Transverse colon (tissue), 4 donors: ENCODE measurements at regions not wholly inside any gene's neighbourhood (a gene's known extent, or its start where the extent isn't known, plus 50 kb on each side); places are given as distances from the start of the nearest gene placed in this dataset.

Experiments used
- DNase-seq: peaks from one replicate; pipeline ENCODE4 v3.0.0-alpha.2; 2019
- H3K27ac ChIP-seq, 4 donors: fragments of 200-600 bp; sonication (generic); 2 replicates each; pipeline ENCODE4 v1.5.1; 2016 to 2018; ENCODE audit warnings: inconsistent platforms in 4 of 4
- H3K27me3 ChIP-seq: fragments of 200-600 bp; sonication (generic); 2 replicates; pipeline ENCODE4 v1.5.1; 2017; ENCODE audit warnings: inconsistent platforms
- H3K36me3 ChIP-seq, 4 donors: fragments of 200-600 bp; sonication (generic); 2 replicates each; pipeline ENCODE4 v1.5.1; 2017 to 2019; ENCODE audit warnings: inconsistent platforms in 4 of 4
- H3K4me1 ChIP-seq, 4 donors: fragments of 200-600 bp; sonication (generic); 2 replicates each; pipeline ENCODE4 v1.5.1; 2017 to 2020; ENCODE audit warnings: inconsistent platforms in 4 of 4
- H3K4me3 ChIP-seq, 4 donors: fragments of 200-600 bp; sonication (generic); 1 replicate in 1 of 4; 2 replicates in 3 of 4; pipeline versions ENCODE4 v1.5.1 to v1.6.1; 2017 to 2019; ENCODE audit warnings: inconsistent platforms in 4 of 4
- H3K9me3 ChIP-seq, 2 donors: fragments of 200-600 bp; sonication (generic); 2 replicates each; pipeline ENCODE4 v1.5.1; 2017 to 2019; ENCODE audit warnings: inconsistent platforms in 2 of 2
- CTCF ChIP-seq, 5 experiments: fragments of 200-600 bp in 3 of 5; fragments of 450-650 bp in 2 of 5; sonication (generic) in 3 of 5; IDR thresholded peaks; 1 replicate in 2 of 5; 2 replicates in 3 of 5; pipeline ENCODE4 v1.5.1; 2016 to 2017; ENCODE audit warnings: antibody characterized with exemption in 5 of 5, inconsistent platforms in 3 of 5, mild to moderate bottlenecking in 2 of 5, moderate library complexity in 1 of 5
- EP300 ChIP-seq: sonication (generic); formaldehyde crosslinking; IDR thresholded peaks from one replicate; pipeline ENCODE4 v1.6.1; 2017; ENCODE audit warnings: antibody characterized with exemption, low read depth
- POLR2A ChIP-seq: fragments of 450-650 bp; IDR thresholded peaks from one replicate; pipeline ENCODE4 v1.6.1; 2016; ENCODE audit warnings: antibody characterized with exemption, mild to moderate bottlenecking, moderate library complexity
- POLR2AphosphoS5 ChIP-seq, 3 donors: sonication (generic); formaldehyde crosslinking; IDR thresholded peaks; one replicate each; pipeline ENCODE4 v1.6.1; 2016; ENCODE audit warnings: antibody characterized with exemption in 3 of 3
- WGBS, 2 donors: methylation state at CpG; one replicate each; pipeline ENCODE4 v1.1.5; 2018; ENCODE audit warnings: low coverage in 1 of 2; 5-methylcytosine and 5-hydroxymethylcytosine counted together
- in situ Hi-C, 4 donors: fragments of 200-750 bp; cut with MboI; loops; one replicate each; pipeline versions ENCODE4 v1.15.0 to v1.15.1; 2017; ENCODE audit warnings: low sequenced_read_pairs in 3 of 4, low pct_ligation_motif_present in 1 of 4, low pct_unique_long_range_greater_than_20kb in 1 of 4
- intact Hi-C: fragments of 100-400 bp; cut with DNase I; formaldehyde crosslinking; loops from one replicate; pipeline ENCODE4 v1.15.1; 2023; ENCODE audit warnings: low total_unique reads

GRCh38 chr18:58813105-58813504 lies 51.6 kb upstream of the ZNF532 start:
- intact Hi-C loops = no loop called here

GRCh38 chr18:58813561-58814225 lies 51.0 kb upstream of the ZNF532 start:
- intact Hi-C loops (no loop called here), in situ Hi-C loops (no loop called here)
- no peak overlapping the region for H3K4me3 ChIP-seq
- TF ChIP-seq CTCF (IDR thresholded peaks at IDR 0.05) (no peak), POLR2AphosphoS5 (IDR thresholded peaks at IDR 0.05) (no peak), EP300 (no peak), POLR2A (no peak)
- no peaks in the 10 kb centered on the region for H3K36me3 ChIP-seq
- H3K27me3 ChIP-seq = no peaks in the 10 kb centered on the region
- no peaks in the 10 kb centered on the region for H3K9me3 ChIP-seq
- no peak for DNase-seq
- H3K4me1 ChIP-seq = peaks cover 0 to 8% (median 0%) of the 10 kb centered on the region in 4 donors
- WGBS, 2 donors = 62 to 64% methylated on average over 3 to 4 of the region's 4 CpGs
- peak overlapping the region in 2 of 4 donors; percentile 5 to 27 for H3K27ac ChIP-seq

More at GRCh38 chr18:58813105-58813504, 51.6 kb upstream of the ZNF532 start:
- no peak for TF ChIP-seq POLR2AphosphoS5 (IDR thresholded peaks at IDR 0.05)
- WGBS, 2 donors = 71% methylated on average over 5 of the region's 5 CpGs
- DNase-seq = no peak
- H3K27me3 ChIP-seq = no peaks in the 10 kb centered on the region
- peaks cover 0 to 8% (median 0%) of the 10 kb centered on the region in 4 donors for H3K4me1 ChIP-seq
- H3K9me3 ChIP-seq = no peaks in the 10 kb centered on the region
- peak overlapping the region in 1 of 4 donors; percentile 27 for H3K27ac ChIP-seq
- in situ Hi-C loops = no loop called here
- no peaks in the 10 kb centered on the region for H3K36me3 ChIP-seq
- no peak overlapping the region for H3K4me3 ChIP-seq

GRCh38 chr18:58814317-58814716 lies 50.4 kb upstream of the ZNF532 start:
- DNase-seq = no peak
- in situ Hi-C loops = no loop called here
- intact Hi-C loops = no loop called here
- Histone ChIP-seq H3K4me3 (no peak overlapping the region), H3K27me3 (no peaks in the 10 kb centered on the region), H3K36me3 (no peaks in the 10 kb centered on the region), H3K4me1 (peaks cover 0 to 8% (median 0%) of the 10 kb centered on the region in 4 donors), H3K27ac (peak overlapping the region in 1 of 4 donors; percentile 27), H3K9me3 (no peaks in the 10 kb centered on the region)
- 58 to 59% methylated on average over 4 of the region's 4 CpGs for WGBS, 2 donors
- no peak for TF ChIP-seq POLR2AphosphoS5 (IDR thresholded peaks at IDR 0.05)
- TF ChIP-seq EP300 = no peak
- no peak for TF ChIP-seq CTCF (IDR thresholded peaks at IDR 0.05)
- no peak for TF ChIP-seq POLR2A
